OCI-LY7 (cell line): ENCODE measurements at regions not wholly inside any gene's neighbourhood (a gene's known extent, or its start where the extent isn't known, plus 50 kb on each side); places are given as distances from the start of the nearest gene placed in this dataset.

Experiments used
- BruUV-seq: library from RNA; stranded (reverse); fragments of 400-500 nt; replicated peaks from 2 replicates; lab custom pipeline; 2021; lab: Mats Ljungman, UMichigan
- CTCF ChIA-PET: fragments of 300-600 bp; sonication (Branson Sonifier 250); formaldehyde crosslinking; loops from one replicate; lab custom pipeline; 2022; ENCODE audit warnings: antibody characterized with exemption; ENCODE audit not compliant: unreplicated experiment; lab: Charles Lee
- POLR2A ChIA-PET: fragments of 300-600 bp; sonication (Branson Sonifier 250); formaldehyde crosslinking; loops from one replicate; lab custom pipeline; 2022; ENCODE audit warnings: antibody characterized with exemption; lab: Charles Lee
- DNase-seq: peaks from one replicate; pipeline ENCODE4 v3.0.0-alpha.2; 2015; ENCODE audit warnings: low spot score
- H2AFZ ChIP-seq: fragments of 200-600 bp; sonication (generic), shearing (Covaris generic); 2 replicates; pipeline ENCODE4 v1.6.1; 2014; ENCODE audit warnings: mild to moderate bottlenecking, antibody characterized with exemption, low read length, moderate library complexity
- H3K27ac ChIP-seq: fragments of 200-600 bp; sonication (generic); 2 replicates; pipeline ENCODE4 v1.5.1; 2014; ENCODE audit warnings: mixed run types, low read depth, mild to moderate bottlenecking, moderate library complexity, low read length, inconsistent platforms; ENCODE audit not compliant: poor library complexity, severe bottlenecking
- H3K36me3 ChIP-seq: fragments of 200-600 bp; sonication (generic); 2 replicates; pipeline ENCODE4 v1.6.1; 2014; ENCODE audit warnings: mild to moderate bottlenecking, antibody characterized with exemption, low read length, moderate library complexity, mixed read lengths; ENCODE audit not compliant: insufficient read depth
- H3K4me1 ChIP-seq: fragments of 200-600 bp; sonication (generic); 2 replicates; pipeline ENCODE4 v1.5.1; 2014; ENCODE audit warnings: mild to moderate bottlenecking, low read length; ENCODE audit not compliant: insufficient read depth, poor library complexity, severe bottlenecking
- H3K4me2 ChIP-seq: fragments of 200-600 bp; sonication (generic); 2 replicates; pipeline ENCODE4 v1.6.1; 2014; ENCODE audit warnings: mild to moderate bottlenecking, low read length
- H3K4me3 ChIP-seq: fragments of 200-600 bp; sonication (generic); 2 replicates; pipeline ENCODE4 v1.5.1; 2014; ENCODE audit warnings: mild to moderate bottlenecking, low read depth, low read length; ENCODE audit not compliant: poor library complexity, severe bottlenecking
- H3K79me2 ChIP-seq: fragments of 200-600 bp; sonication (generic); 2 replicates; pipeline ENCODE4 v1.6.1; 2016; ENCODE audit warnings: low read depth, mild to moderate bottlenecking, low read length, moderate library complexity, mixed read lengths; ENCODE audit not compliant: insufficient read depth
- H3K9me2 ChIP-seq: fragments of 200-600 bp; sonication (generic); 2 replicates; pipeline ENCODE4 v1.6.1; 2016; ENCODE audit warnings: mild to moderate bottlenecking, low read length, mixed read lengths; ENCODE audit not compliant: insufficient read depth
- H3K9me3 ChIP-seq: fragments of 200-600 bp; sonication (generic); 2 replicates; pipeline ENCODE4 v1.6.1; 2014; ENCODE audit warnings: mild to moderate bottlenecking, mixed run types, low read length, mixed read lengths
- H4K20me1 ChIP-seq: fragments of 200-600 bp; sonication (generic); 2 replicates; pipeline ENCODE4 v1.6.1; 2014; ENCODE audit warnings: mild to moderate bottlenecking, antibody characterized with exemption, low read length, moderate library complexity, mixed read lengths; ENCODE audit not compliant: insufficient read depth
- EZH2phosphoT487 ChIP-seq: fragments of 200-600 bp; sonication (generic); IDR thresholded peaks from 2 replicates; pipeline ENCODE4 v1.6.1; 2018; ENCODE audit warnings: low read depth, borderline replicate concordance, mild to moderate bottlenecking, mixed run types, antibody characterized with exemption, low read length, moderate library complexity, mixed read lengths
- intact Hi-C: fragments of 100-400 bp; cut with micrococcal nuclease; formaldehyde crosslinking; loops from one replicate; pipeline ENCODE4 v1.10.0; 2022; ENCODE audit not compliant: unreplicated experiment
- TF ChIP-seq, protein P1 (sequence below): fragments of 200-600 bp; sonication (generic); conservative IDR thresholded peaks from 2 replicates; pipeline ENCODE4 v1.5.1; 2014; ENCODE audit warnings: mild to moderate bottlenecking, antibody characterized with exemption, low read length, moderate library complexity, mixed read lengths

DNA sequence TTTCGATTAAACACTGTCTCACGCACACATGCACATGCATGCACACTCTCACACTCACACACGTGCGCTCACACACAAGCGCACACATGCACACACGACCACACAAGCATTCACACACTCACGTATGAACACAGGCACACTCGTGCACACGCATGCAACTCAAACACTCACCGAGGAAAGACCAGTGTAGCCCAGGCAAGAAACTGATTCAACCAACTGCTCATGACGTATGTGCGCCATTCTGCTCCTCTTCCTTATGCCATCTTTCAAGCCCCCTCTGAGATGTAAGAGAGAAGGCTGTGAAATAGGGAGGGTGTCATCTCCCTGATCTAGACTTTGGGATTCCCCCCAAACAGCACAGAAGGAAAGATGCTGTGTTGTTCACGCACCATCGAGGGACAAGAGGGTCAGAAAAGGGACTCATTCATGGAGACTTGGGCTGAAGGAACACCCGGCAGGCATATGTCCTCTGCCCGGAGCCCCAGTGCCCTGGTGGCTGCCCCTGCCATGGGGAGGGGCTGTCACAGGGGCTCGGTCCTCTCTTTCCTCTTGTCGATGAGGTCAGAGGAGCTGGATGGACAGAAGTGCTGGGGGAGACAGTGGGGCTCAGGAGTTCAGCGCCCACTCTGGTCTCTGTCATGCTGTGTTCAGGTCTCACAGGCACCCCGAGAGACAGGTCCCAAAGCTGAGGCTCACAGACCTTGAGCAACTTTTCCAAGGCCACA is 130.1 kb upstream of the SHH start:
- BruUV-seq, result no TSS peak
- H3K9me2 ChIP-seq, result no peaks in the 10 kb centered on the region
- no peak overlapping the region for H3K27ac ChIP-seq
- no peaks in the 10 kb centered on the region; the same call in 1 of the 2 replicates for H3K9me3 ChIP-seq
- H4K20me1 ChIP-seq, result no peaks in the 10 kb centered on the region
- TF ChIP-seq, protein P1, sequence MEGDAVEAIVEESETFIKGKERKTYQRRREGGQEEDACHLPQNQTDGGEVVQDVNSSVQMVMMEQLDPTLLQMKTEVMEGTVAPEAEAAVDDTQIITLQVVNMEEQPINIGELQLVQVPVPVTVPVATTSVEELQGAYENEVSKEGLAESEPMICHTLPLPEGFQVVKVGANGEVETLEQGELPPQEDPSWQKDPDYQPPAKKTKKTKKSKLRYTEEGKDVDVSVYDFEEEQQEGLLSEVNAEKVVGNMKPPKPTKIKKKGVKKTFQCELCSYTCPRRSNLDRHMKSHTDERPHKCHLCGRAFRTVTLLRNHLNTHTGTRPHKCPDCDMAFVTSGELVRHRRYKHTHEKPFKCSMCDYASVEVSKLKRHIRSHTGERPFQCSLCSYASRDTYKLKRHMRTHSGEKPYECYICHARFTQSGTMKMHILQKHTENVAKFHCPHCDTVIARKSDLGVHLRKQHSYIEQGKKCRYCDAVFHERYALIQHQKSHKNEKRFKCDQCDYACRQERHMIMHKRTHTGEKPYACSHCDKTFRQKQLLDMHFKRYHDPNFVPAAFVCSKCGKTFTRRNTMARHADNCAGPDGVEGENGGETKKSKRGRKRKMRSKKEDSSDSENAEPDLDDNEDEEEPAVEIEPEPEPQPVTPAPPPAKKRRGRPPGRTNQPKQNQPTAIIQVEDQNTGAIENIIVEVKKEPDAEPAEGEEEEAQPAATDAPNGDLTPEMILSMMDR, result no peak
- TF ChIP-seq EZH2phosphoT487, result no peak
- no peak overlapping the region for H3K4me2 ChIP-seq
- H3K36me3 ChIP-seq, result no peaks in the 10 kb centered on the region
- H3K4me1 ChIP-seq, result no peaks in the 10 kb centered on the region
- intact Hi-C loops, result no loop called here
- ChIA-PET CTCF (no interaction called here), POLR2A (no interaction called here)
- no peak overlapping the region for H2AFZ ChIP-seq
- no peak for DNase-seq
- H3K79me2 ChIP-seq, result no peaks in the 10 kb centered on the region
- H3K4me3 ChIP-seq, result no peak overlapping the region

DNA sequence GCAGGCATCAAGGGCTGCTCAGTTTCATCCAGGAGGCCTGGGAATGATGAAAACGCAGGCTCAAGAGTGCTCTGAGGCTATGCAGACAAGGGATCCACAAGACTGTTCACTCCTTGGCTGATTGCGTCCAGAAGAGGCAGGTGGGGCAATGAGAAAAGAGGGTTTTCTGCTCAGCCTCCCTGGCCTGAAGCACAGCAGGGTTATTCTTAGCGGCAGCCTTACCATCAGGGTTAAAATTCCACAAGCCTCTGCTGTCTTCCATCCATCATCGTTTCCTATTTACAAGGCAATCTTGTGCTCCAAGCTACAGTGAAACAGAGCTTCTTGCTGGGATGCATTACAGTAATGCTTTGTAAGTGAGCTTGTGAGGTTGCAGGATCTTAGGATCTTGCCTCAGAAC is 129.4 kb upstream of the SHH start:
- Histone ChIP-seq H3K4me3 (no peak overlapping the region), H3K9me3 (no peaks in the 10 kb centered on the region; the same call in 1 of the 2 replicates), H3K36me3 (no peaks in the 10 kb centered on the region), H4K20me1 (no peaks in the 10 kb centered on the region), H3K4me1 (no peaks in the 10 kb centered on the region), H3K79me2 (no peaks in the 10 kb centered on the region), H3K27ac (no peak overlapping the region), H3K9me2 (no peaks in the 10 kb centered on the region), H3K4me2 (no peak overlapping the region), H2AFZ (no peak overlapping the region)
- TF ChIP-seq EZH2phosphoT487, result no peak
- TF ChIP-seq, protein P1, result no peak
- ChIA-PET POLR2A (no interaction called here), CTCF (no interaction called here)
- intact Hi-C loops, result no loop called here
- BruUV-seq, result no TSS peak
- no peak for DNase-seq

DNA sequence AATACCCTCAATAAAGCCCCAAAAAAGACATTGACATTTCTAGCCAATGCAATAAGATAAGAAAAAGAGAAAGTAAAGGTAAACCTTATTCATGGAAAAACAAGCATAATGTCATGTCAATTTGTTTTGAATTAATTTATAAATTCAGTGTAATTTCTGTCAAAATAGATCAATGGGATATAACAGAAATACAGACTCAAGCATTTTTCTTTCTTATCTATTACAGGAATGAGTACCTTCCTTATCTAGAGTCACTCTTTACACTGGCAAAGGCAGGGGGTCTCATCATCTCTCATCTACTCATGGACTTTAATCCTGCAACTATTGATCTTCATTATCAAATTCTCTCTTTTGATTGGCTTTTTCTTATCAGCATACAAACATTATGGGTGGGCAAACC is 127.1 kb upstream of the SHH start:
- no peak overlapping the region for H3K4me3 ChIP-seq
- no peak for DNase-seq
- ChIA-PET POLR2A (no interaction called here), CTCF (no interaction called here)
- no peaks in the 10 kb centered on the region; the same call in 1 of the 2 replicates for H3K9me3 ChIP-seq
- H3K27ac ChIP-seq, result no peak overlapping the region
- no peak for TF ChIP-seq EZH2phosphoT487
- TF ChIP-seq, protein P1, result no peak
- no peaks in the 10 kb centered on the region for H3K79me2 ChIP-seq
- no peak overlapping the region for H2AFZ ChIP-seq
- no peaks in the 10 kb centered on the region for H3K36me3 ChIP-seq
- intact Hi-C loops, result no loop called here
- H4K20me1 ChIP-seq, result no peaks in the 10 kb centered on the region
- no peaks in the 10 kb centered on the region for H3K4me1 ChIP-seq
- no TSS peak for BruUV-seq
- no peaks in the 10 kb centered on the region for H3K9me2 ChIP-seq
- no peak overlapping the region for H3K4me2 ChIP-seq
